Lower lobe of right lung (tissue), 2 donors: ENCODE measurements at regions not wholly inside any gene's neighbourhood (a gene's known extent, or its start where the extent isn't known, plus 50 kb on each side); places are given as distances from the start of the nearest gene placed in this dataset.

ENCODE experiments used
- ATAC-seq, 2 donors: fragments of 200-7000 bp; cut with Tn5 transposase; one replicate each; pipeline ENCODE4 v1.9.1; 2020 to 2022; ENCODE audit warnings: mild to moderate bottlenecking in 2 of 2, moderate library complexity in 2 of 2
- DNase-seq: peaks from one replicate; pipeline ENCODE4 v3.0.0-alpha.2; 2020
- H3K27ac ChIP-seq: fragments of 200-600 bp; one replicate; pipeline ENCODE4 v1.8.0; 2022
- H3K27me3 ChIP-seq: fragments of 200-600 bp; one replicate; pipeline ENCODE4 v1.8.0; 2022; ENCODE audit warnings: low read depth
- H3K36me3 ChIP-seq: fragments of 200-600 bp; one replicate; pipeline ENCODE4 v1.8.0; 2022; ENCODE audit warnings: mild to moderate bottlenecking
- H3K4me1 ChIP-seq: fragments of 200-600 bp; one replicate; pipeline ENCODE4 v1.8.0; 2022
- H3K4me3 ChIP-seq: fragments of 200-600 bp; one replicate; pipeline ENCODE4 v1.8.0; 2022; ENCODE audit warnings: mild to moderate bottlenecking
- H3K9me3 ChIP-seq: fragments of 200-600 bp; one replicate; pipeline ENCODE4 v1.8.0; 2022
- intact Hi-C: fragments of 100-400 bp; cut with DNase I; formaldehyde crosslinking; loops from one replicate; pipeline ENCODE4 v1.11.0; 2022
- TF ChIP-seq, protein P1 (sequence below): fragments of 200-600 bp; IDR thresholded peaks from one replicate; pipeline ENCODE4 v1.8.0; 2022; ENCODE audit warnings: antibody characterized with exemption, mild to moderate bottlenecking
- donor health status: DM: no; HTN: yes; CAD: no; lungs with severe emphysema.

DNA sequence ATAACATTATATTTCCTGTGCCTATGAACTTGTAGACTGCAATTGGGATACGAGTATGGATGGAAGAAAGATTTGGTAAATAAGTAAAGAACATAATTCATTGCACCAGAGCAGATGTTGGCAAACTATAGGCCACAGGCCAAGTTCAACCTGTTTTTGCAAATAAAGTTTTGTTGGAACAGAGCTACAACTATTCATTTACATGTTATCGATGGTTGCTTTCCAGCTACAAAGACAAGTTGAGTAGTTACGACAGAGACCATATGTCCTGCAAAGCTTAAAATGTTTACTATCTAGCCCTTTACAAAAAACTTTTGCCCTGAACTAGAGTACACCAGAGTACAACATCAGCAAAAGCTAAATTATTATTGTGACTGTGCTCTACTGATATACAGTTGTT is 169.1 kb upstream of the DMAC1 start:
- no peaks in the 10 kb centered on the region for H3K9me3 ChIP-seq
- DNase-seq (no peak), ATAC-seq (no peak)
- no peaks in the 10 kb centered on the region for H3K36me3 ChIP-seq
- intact Hi-C loops: no loop called here
- no peaks in the 10 kb centered on the region for H3K27me3 ChIP-seq
- H3K4me3 ChIP-seq: no peak overlapping the region
- TF ChIP-seq, protein P1, sequence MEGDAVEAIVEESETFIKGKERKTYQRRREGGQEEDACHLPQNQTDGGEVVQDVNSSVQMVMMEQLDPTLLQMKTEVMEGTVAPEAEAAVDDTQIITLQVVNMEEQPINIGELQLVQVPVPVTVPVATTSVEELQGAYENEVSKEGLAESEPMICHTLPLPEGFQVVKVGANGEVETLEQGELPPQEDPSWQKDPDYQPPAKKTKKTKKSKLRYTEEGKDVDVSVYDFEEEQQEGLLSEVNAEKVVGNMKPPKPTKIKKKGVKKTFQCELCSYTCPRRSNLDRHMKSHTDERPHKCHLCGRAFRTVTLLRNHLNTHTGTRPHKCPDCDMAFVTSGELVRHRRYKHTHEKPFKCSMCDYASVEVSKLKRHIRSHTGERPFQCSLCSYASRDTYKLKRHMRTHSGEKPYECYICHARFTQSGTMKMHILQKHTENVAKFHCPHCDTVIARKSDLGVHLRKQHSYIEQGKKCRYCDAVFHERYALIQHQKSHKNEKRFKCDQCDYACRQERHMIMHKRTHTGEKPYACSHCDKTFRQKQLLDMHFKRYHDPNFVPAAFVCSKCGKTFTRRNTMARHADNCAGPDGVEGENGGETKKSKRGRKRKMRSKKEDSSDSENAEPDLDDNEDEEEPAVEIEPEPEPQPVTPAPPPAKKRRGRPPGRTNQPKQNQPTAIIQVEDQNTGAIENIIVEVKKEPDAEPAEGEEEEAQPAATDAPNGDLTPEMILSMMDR: no peak
- H3K27ac ChIP-seq: no peak overlapping the region
- peaks cover 5% of the 10 kb centered on the region for H3K4me1 ChIP-seq

DNA sequence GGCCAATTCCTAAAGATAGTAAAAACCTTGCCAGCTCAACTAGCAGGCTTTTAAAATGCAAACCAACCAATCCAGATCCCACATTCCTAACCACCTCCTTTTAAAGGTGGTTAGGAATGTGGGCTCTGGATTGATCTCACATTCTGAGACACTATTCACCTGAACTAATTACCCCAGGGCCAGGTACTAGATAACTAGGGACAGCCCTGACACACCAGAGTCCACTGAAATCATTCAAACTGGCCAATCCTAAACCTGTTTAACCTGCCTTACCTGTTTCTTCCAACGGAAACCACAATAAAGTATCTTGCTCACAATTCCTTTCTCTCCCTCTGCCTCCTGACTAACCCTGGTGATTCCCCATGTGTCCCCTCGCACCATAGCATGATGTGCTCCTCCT is 168.3 kb upstream of the DMAC1 start:
- Histone ChIP-seq H3K27me3 (no peaks in the 10 kb centered on the region), H3K4me3 (no peak overlapping the region), H3K4me1 (peaks cover 5% of the 10 kb centered on the region), H3K27ac (no peak overlapping the region), H3K36me3 (no peaks in the 10 kb centered on the region), H3K9me3 (no peaks in the 10 kb centered on the region)
- TF ChIP-seq, protein P1: no peak
- intact Hi-C loops: no loop called here
- ATAC-seq (no peak), DNase-seq (no peak)

DNA sequence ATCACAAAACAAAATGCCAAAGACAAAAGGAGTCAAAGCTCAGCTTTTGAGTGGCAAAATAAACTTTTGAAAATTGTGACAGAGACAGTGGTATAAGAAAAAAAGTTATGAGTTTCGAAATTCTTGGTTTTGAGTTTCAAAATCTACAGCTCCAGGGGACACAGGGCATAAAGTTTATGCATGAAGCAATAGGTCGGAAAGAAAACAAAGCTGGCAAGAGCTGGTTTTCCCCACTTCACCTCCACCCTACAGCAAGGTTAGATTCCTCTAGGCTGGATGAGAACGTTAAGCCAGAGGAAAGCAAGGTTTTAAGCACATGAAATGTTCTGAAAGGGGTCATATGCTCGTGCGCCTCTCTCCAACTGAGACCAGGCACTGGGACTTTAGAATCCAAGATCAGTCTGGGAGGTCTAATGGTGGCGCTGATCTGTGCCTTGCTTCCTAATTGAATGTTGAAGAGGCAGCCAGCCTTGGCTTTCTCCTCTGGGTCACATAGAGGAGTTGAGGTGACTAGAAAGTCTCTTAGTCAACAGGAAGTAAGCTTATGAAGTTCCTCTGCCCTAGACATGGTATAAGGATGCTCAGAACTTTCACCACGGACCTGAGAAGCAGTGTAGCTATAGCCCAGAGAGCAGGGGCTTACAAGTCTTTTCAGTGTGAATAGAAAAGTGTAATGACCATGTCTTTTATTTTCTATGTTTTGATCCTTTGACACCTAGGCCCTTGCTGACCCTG is 167.7 kb upstream of the DMAC1 start:
- DNase-seq: no peak
- TF ChIP-seq, protein P1: no peak
- Histone ChIP-seq H3K36me3 (no peaks in the 10 kb centered on the region), H3K4me3 (no peak overlapping the region), H3K27ac (no peak overlapping the region), H3K27me3 (no peaks in the 10 kb centered on the region), H3K4me1 (peaks cover 5% of the 10 kb centered on the region), H3K9me3 (no peaks in the 10 kb centered on the region)
- intact Hi-C loops: no loop called here
- peak in 1 of 2 donors; percentile 21 for ATAC-seq

DNA sequence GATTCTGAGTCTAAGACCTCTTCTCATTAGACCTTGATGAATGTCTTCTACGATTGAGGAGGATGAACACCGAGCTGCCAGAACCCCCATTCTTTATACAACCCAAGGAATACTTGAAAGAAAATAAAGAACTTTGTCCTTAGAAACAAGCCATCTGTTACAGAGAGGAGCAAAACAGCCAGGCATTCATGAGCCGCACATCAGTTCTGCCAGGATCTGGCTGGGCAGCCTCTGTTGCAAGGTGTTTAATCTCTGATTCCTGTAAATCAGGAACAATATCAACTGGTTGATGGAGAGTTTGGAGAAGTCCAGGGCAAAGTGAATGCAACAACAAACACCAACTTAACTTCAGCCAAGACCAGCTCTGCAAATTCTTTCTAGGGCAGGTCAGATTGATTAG is 165.5 kb upstream of the DMAC1 start:
- ATAC-seq (no peak), DNase-seq (no peak)
- Histone ChIP-seq H3K9me3 (no peaks in the 10 kb centered on the region), H3K27me3 (no peaks in the 10 kb centered on the region), H3K4me3 (no peak overlapping the region), H3K4me1 (peaks cover 5% of the 10 kb centered on the region), H3K36me3 (no peaks in the 10 kb centered on the region), H3K27ac (no peak overlapping the region)
- intact Hi-C loops: no loop called here
- TF ChIP-seq, protein P1: no peak

DNA sequence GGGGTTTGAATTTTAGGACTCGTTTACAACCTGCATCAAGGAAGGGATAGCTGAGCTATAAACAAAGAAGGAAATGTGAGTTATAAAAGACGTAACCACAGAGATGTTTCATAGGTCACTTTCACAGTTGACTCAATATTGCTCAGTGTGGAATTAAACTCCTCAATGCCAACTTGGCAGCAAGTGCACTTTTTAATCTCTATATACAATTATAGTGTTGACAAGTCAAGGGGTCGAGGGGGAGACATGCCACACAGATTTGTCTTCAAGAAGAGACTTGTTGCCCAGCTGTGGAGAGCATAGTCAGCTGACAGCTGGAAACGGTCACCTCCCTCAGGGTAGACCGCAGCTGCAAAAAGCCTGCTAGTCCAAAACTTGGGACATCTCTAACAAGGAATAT is 163.4 kb upstream of the DMAC1 start:
- Histone ChIP-seq H3K27ac (no peak overlapping the region), H3K4me3 (no peak overlapping the region), H3K9me3 (no peaks in the 10 kb centered on the region), H3K4me1 (peaks cover 5% of the 10 kb centered on the region), H3K27me3 (no peaks in the 10 kb centered on the region), H3K36me3 (no peaks in the 10 kb centered on the region)
- intact Hi-C loops: no loop called here
- TF ChIP-seq, protein P1: no peak
- DNase-seq (no peak), ATAC-seq (no peak)
